Naive B cell (primary cell): ENCODE measurements at regions not wholly inside any gene's neighbourhood (a gene's known extent, or its start where the extent isn't known, plus 50 kb on each side); places are given as distances from the start of the nearest gene placed in this dataset.

ENCODE experiments used
- ATAC-seq, 2 donors: fragments of 150-1000 bp; cut with Tn5 transposase; 2 replicates each; pipeline ENCODE4 v1.10.0; 2021; ENCODE audit warnings: low read depth in 2 of 2, mild to moderate bottlenecking in 2 of 2, moderate library complexity in 2 of 2
- DNase-seq: peaks from one replicate; pipeline ENCODE4 v3.0.0; 2022
- H3K27ac Mint-ChIP-seq, 6 donors: one replicate each; pipeline ENCODE4 v1.8.0; 2020 to 2022; ENCODE audit warnings: mild to moderate bottlenecking in 6 of 6, mixed read lengths in 6 of 6, moderate library complexity in 5 of 6, inconsistent platforms in 2 of 6
- H3K27me3 Mint-ChIP-seq, 3 donors: one replicate each; pipeline ENCODE4 v1.8.0; 2021 to 2022; ENCODE audit warnings: mixed read lengths in 3 of 3, mild to moderate bottlenecking in 1 of 3
- H3K36me3 Mint-ChIP-seq, 2 donors: one replicate each; pipeline ENCODE4 v1.8.0; 2020 to 2022; ENCODE audit warnings: mixed read lengths in 2 of 2, inconsistent platforms in 1 of 2, mild to moderate bottlenecking in 1 of 2
- H3K4me1 Mint-ChIP-seq, 3 donors: one replicate each; pipeline ENCODE4 v1.8.0; 2020 to 2022; ENCODE audit warnings: mixed read lengths in 3 of 3, inconsistent platforms in 1 of 3, mild to moderate bottlenecking in 1 of 3, moderate library complexity in 1 of 3
- H3K4me3 Mint-ChIP-seq, 8 donors: one replicate each; pipeline ENCODE4 v1.8.0; 2020 to 2022; ENCODE audit warnings: mild to moderate bottlenecking in 8 of 8, mixed read lengths in 8 of 8, moderate library complexity in 8 of 8, inconsistent platforms in 2 of 8
- H3K9me3 Mint-ChIP-seq, 7 donors: one replicate each; pipeline ENCODE4 v1.8.0; 2020 to 2022; ENCODE audit warnings: mixed read lengths in 7 of 7, mild to moderate bottlenecking in 5 of 7, inconsistent platforms in 2 of 7, moderate library complexity in 1 of 7

GRCh38 chr11:37109286-37109585, 511.2 kb upstream of the RAG2 start:
- Mint-ChIP-seq H3K4me1 (no peaks in the 10 kb centered on the region), H3K9me3 (peaks cover 0 to 2% (median 0%) of the 10 kb centered on the region in 7 donors), H3K27me3 (no peaks in the 10 kb centered on the region), H3K4me3 (no peak overlapping the region), H3K36me3 (no peaks in the 10 kb centered on the region), H3K27ac (no peak overlapping the region)
- no peak for DNase-seq
- ATAC-seq = no peak

GRCh38 chr11:37108436-37109285, 510.6 kb upstream of the RAG2 start:
- DNase-seq (no peak), ATAC-seq (no peak)
- Mint-ChIP-seq H3K36me3 (no peaks in the 10 kb centered on the region), H3K27me3 (no peaks in the 10 kb centered on the region), H3K4me1 (no peaks in the 10 kb centered on the region), H3K27ac (no peak overlapping the region), H3K4me3 (no peak overlapping the region), H3K9me3 (peaks cover 0 to 3% (median 0%) of the 10 kb centered on the region in 7 donors)

DNA sequence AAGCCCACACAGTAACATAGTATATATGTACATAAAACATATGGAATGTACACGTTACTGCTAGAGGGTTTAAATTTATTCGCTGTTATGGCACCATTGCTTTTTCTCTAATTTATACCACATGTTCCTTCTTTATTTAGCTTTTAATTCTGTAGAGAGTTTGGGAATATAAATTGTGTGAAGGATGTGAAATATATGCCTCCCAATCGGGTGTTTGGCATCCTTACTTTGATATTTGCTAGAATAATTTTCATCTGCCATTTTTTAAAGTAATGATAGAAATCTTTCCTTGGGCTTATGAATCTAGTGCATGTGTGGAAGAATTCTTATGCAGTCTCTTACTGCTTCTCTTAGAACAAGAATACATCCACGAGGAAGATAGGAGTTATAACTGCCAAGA, 509.8 kb upstream of the RAG2 start:
- Mint-ChIP-seq H3K9me3 (peaks cover 0 to 5% (median 0%) of the 10 kb centered on the region in 7 donors), H3K4me1 (no peaks in the 10 kb centered on the region), H3K36me3 (no peaks in the 10 kb centered on the region), H3K4me3 (no peak overlapping the region), H3K27me3 (no peaks in the 10 kb centered on the region), H3K27ac (no peak overlapping the region)
- DNase-seq (no peak), ATAC-seq (no peak)

- no peaks in the 10 kb centered on the region for H3K4me1 Mint-ChIP-seq
- no peak for ATAC-seq
- no peak overlapping the region for H3K4me3 Mint-ChIP-seq
- no peaks in the 10 kb centered on the region for H3K36me3 Mint-ChIP-seq
- no peak overlapping the region for H3K27ac Mint-ChIP-seq
- no peaks in the 10 kb centered on the region for H3K27me3 Mint-ChIP-seq
- DNase-seq = no peak
- H3K9me3 Mint-ChIP-seq = peaks cover 0 to 5% (median 0%) of the 10 kb centered on the region in 7 donors
These were observed 509.4 kb upstream of the RAG2 start for GRCh38 chr11:37107415-37107814.

- H3K36me3 Mint-ChIP-seq = no peaks in the 10 kb centered on the region
- no peak overlapping the region for H3K27ac Mint-ChIP-seq
- H3K4me3 Mint-ChIP-seq = no peak overlapping the region
- ATAC-seq (no peak), DNase-seq (no peak)
- H3K4me1 Mint-ChIP-seq = no peaks in the 10 kb centered on the region
- H3K27me3 Mint-ChIP-seq = no peaks in the 10 kb centered on the region
- H3K9me3 Mint-ChIP-seq = peaks cover 0 to 11% (median 0%) of the 10 kb centered on the region in 7 donors
These were observed 507.4 kb upstream of the RAG2 start for GRCh38 chr11:37105427-37105826.

- Mint-ChIP-seq H3K9me3 (peaks cover 0 to 11% (median 0%) of the 10 kb centered on the region in 7 donors), H3K36me3 (no peaks in the 10 kb centered on the region), H3K27me3 (no peaks in the 10 kb centered on the region), H3K4me1 (no peaks in the 10 kb centered on the region), H3K4me3 (peak overlapping the region in 1 of 8 donors; percentile 23), H3K27ac (no peak overlapping the region)
- no peak for DNase-seq
- no peak for ATAC-seq
These were observed 506.3 kb upstream of the RAG2 start for GRCh38 chr11:37104380-37104779.

DNA sequence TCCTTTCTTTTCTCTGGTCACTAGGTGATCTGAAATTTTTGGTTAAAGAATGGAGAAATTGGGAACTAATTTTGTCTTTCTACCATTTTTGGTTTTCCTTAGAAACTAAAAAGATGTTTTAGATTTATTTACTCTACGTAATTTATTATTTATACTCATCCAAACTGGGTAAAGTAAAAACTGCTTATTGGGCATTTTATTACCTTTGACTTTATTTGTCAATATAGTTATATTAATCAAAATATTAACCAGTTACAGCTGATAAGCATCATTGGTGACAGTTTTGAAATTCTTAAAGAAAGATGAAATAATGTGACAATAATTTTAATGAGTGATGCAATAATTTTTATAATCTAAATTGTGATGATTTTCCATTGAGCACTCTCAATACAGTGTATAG, 502.0 kb upstream of the RAG2 start:
- Mint-ChIP-seq H3K36me3 (no peaks in the 10 kb centered on the region), H3K27me3 (no peaks in the 10 kb centered on the region), H3K4me1 (no peaks in the 10 kb centered on the region), H3K27ac (no peak overlapping the region), H3K9me3 (peaks cover 0 to 11% (median 0%) of the 10 kb centered on the region in 7 donors), H3K4me3 (no peak overlapping the region)
- no peak for DNase-seq
- no peak for ATAC-seq

DNA sequence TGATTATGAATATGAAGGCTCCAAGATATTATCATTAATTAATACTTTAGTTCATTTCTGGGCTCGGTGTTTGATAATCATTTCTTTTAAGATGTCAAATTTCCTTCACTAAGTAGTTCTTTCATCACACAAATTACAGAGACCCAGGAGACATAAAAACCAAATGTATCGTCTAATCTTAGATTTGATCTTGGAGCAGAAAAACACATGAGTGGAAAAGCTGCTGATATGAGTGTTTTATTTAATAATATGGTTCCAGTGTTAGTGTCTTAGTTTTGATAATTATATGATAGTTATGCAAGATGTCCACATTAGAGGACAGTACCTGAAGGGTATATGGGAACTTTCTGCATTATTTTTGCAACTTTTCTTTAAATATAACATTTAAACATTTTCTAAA, 494.5 kb upstream of the RAG2 start:
- H3K27ac Mint-ChIP-seq = no peak overlapping the region
- H3K9me3 Mint-ChIP-seq = no peaks in the 10 kb centered on the region
- no peaks in the 10 kb centered on the region for H3K27me3 Mint-ChIP-seq
- no peaks in the 10 kb centered on the region for H3K4me1 Mint-ChIP-seq
- no peak for DNase-seq
- ATAC-seq = no peak
- no peaks in the 10 kb centered on the region for H3K36me3 Mint-ChIP-seq
- no peak overlapping the region for H3K4me3 Mint-ChIP-seq

GRCh38 chr11:37089439-37089838, 491.4 kb upstream of the RAG2 start:
- Mint-ChIP-seq H3K36me3 (no peaks in the 10 kb centered on the region), H3K4me3 (no peak overlapping the region), H3K4me1 (no peaks in the 10 kb centered on the region), H3K27ac (no peak overlapping the region), H3K27me3 (no peaks in the 10 kb centered on the region), H3K9me3 (no peaks in the 10 kb centered on the region)
- DNase-seq (no peak), ATAC-seq (no peak)

DNA sequence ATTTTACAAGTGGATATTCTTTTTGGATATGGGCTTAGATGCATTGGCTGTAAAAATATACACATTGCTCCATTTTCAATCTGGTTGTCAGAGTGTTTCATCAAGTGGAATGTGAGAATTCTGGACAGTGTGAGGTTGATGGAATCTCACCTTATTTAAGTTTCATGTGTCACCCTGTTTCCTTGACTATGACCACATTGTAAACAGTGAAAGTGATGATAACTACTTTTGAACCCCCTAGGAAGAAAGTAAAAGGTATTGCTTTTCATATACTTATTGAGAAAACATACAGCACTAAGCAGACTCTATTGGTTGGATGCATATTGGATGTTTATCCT, 490.5 kb upstream of the RAG2 start:
- DNase-seq = no peak
- Mint-ChIP-seq H3K4me1 (no peaks in the 10 kb centered on the region), H3K36me3 (no peaks in the 10 kb centered on the region), H3K27me3 (no peaks in the 10 kb centered on the region), H3K9me3 (peaks cover 0 to 2% (median 0%) of the 10 kb centered on the region in 7 donors), H3K4me3 (no peak overlapping the region), H3K27ac (no peak overlapping the region)
- ATAC-seq = no peak

DNA sequence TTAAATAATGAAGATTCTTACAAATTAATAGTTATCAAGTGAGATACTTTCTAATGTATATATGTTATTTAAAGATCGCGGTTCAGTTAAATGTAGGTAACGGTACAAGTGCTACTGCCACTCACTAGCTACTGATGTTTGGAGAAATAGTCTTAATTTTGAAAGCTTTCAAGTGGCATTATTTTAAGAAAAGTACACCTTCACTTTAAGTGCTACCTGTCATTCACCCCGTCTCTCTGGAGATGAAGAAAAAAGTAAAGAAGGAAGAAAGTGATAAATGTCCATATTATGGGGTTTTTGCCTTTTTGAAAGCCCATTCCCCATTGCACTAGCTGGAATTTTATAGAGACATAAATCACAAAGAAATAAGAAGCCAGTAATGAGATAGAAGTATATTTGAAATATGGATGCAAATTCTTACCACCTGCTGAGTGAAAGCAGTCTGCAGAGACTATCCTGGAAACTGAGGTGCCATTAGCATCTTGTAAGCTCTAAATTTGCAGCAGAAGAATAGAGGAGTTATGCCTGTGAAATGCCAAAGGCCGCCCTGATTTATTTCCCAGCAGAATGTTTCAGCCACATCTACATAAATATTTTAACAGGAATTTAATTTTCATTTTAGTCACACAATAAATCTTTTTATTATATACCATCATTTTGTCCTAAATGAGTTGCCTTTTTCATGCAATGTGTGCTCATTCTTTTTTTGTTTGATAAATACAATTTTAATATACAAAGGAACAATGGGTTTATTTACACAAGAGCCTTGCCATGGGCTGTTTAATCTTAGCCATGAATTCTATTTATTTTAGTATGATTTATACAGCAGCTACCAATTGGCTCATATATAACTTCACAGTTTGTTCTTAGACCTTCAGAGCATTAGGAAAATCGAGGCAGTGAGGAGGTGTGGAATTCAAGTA, 489.9 kb upstream of the RAG2 start:
- Mint-ChIP-seq H3K4me3 (no peak overlapping the region), H3K27ac (no peak overlapping the region), H3K9me3 (peaks cover 0 to 4% (median 0%) of the 10 kb centered on the region in 7 donors), H3K4me1 (no peaks in the 10 kb centered on the region), H3K27me3 (no peaks in the 10 kb centered on the region), H3K36me3 (no peaks in the 10 kb centered on the region)
- DNase-seq (no peak), ATAC-seq (no peak)

DNA sequence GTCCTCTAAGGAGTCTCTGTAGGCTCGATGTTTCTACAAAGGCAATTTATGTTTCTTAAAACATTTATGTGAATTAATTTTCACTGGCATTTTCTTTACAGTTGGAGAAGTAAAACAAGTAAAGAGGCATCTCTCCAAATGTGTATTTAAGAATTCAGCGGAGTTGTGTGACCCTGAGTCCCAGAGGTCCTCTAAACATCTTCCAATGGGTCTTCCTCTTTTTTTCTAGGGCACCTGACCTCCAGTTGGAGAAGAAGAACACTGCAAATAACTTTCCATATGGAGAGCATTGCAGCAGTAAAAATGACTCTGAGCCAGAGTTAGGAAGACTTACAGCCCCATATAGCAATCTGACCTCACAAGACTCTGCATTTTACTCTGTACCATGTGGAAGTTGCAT, 480.5 kb upstream of the RAG2 start:
- H3K4me1 Mint-ChIP-seq = no peaks in the 10 kb centered on the region
- DNase-seq (no peak), ATAC-seq (no peak)
- peaks cover 0 to 14% (median 0%) of the 10 kb centered on the region in 7 donors for H3K9me3 Mint-ChIP-seq
- no peak overlapping the region for H3K27ac Mint-ChIP-seq
- no peak overlapping the region for H3K4me3 Mint-ChIP-seq
- H3K36me3 Mint-ChIP-seq = no peaks in the 10 kb centered on the region
- H3K27me3 Mint-ChIP-seq = no peaks in the 10 kb centered on the region

DNA sequence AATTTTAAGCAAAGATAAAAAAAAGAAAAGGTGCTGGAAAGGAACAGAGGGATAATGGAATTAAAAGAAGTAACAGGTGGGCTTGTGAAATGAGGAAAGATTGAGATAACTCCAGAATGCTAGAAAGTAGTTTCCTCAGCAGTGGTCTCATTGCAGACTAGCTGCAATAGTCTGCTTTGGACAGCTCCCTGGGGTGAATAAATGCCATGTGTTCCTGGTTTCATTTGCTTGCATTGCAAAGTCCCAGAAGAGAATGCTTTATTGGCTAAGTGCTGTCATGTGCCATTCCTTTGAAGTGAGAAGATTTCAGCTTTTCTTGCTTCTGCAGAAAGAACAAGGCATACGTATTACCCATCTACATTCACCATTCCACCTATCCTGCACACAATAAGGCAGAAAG, 478.8 kb upstream of the RAG2 start:
- H3K27me3 Mint-ChIP-seq = no peaks in the 10 kb centered on the region
- H3K4me1 Mint-ChIP-seq = no peaks in the 10 kb centered on the region
- H3K9me3 Mint-ChIP-seq = peaks cover 0 to 12% (median 0%) of the 10 kb centered on the region in 7 donors
- H3K36me3 Mint-ChIP-seq = no peaks in the 10 kb centered on the region
- ATAC-seq (no peak), DNase-seq (no peak)
- H3K27ac Mint-ChIP-seq = no peak overlapping the region
- H3K4me3 Mint-ChIP-seq = no peak overlapping the region

- DNase-seq = no peak
- Mint-ChIP-seq H3K4me1 (no peaks in the 10 kb centered on the region), H3K4me3 (no peak overlapping the region), H3K27me3 (no peaks in the 10 kb centered on the region), H3K36me3 (no peaks in the 10 kb centered on the region), H3K27ac (no peak overlapping the region), H3K9me3 (peaks cover 0 to 5% (median 0%) of the 10 kb centered on the region in 7 donors)
- no peak for ATAC-seq
These were observed 474.6 kb upstream of the RAG2 start for GRCh38 chr11:37072538-37073055.
